ENCODE measurements at regions not wholly inside any gene's neighbourhood (a gene's known extent, or its start where the extent isn't known, plus 50 kb on each side); places are given as distances from the start of the nearest gene placed in this dataset.
"Not testable (repeated sequence)": the region's sequence is repeated elsewhere in the genome, so short reads cannot be mapped to it uniquely, and the experiment has no call there.

- H3K4me1 ChIP-seq (ENCODE audit: control insufficient read depth in 2 of 2, insufficient read depth in 2 of 2, low read length in 2 of 2); H3K4me3 ChIP-seq (ENCODE audit: low read length); CTCF ChIA-PET; H3K27ac ChIP-seq (ENCODE audit: low read depth, low read length); H3K4me3 Mint-ChIP-seq; H3K36me3 ChIP-seq (ENCODE audit: control insufficient read depth in 2 of 3, insufficient read depth in 3 of 3, low read length in 3 of 3); ATAC-seq; intact Hi-C loops (cut with micrococcal nuclease); H3K4me1 Mint-ChIP-seq; H3K27ac Mint-ChIP-seq; H3K27me3 Mint-ChIP-seq; POLR2A ChIA-PET; H3K9me3 ChIP-seq (ENCODE audit: control insufficient read depth in 2 of 3, low read length in 3 of 3); H3K27me3 ChIP-seq (ENCODE audit: control insufficient read depth in 2 of 2, insufficient read depth in 2 of 2, low read length in 2 of 2); DNase-seq: not testable (repeated sequence)
- Mint-ChIP-seq H3K36me3 (peaks cover 3 to 24% (median 4%) of the 10 kb centered on the region in 5 donors), H3K9me3 (peaks cover 4 to 32% (median 12%) of the 10 kb centered on the region in 11 donors)
Observed at GRCh38 chr16:17049109-17049508, 421.7 kb downstream of the XYLT1 start.

- Mint-ChIP-seq H3K9me3 (peaks cover 4 to 36% (median 12%) of the 10 kb centered on the region in 11 donors), H3K27ac (no peak overlapping the region), H3K36me3 (peaks cover 3 to 24% (median 4%) of the 10 kb centered on the region in 5 donors), H3K27me3 (peaks cover 0 to 10% (median 0%) of the 10 kb centered on the region in 5 donors), H3K4me1 (peaks cover 0 to 7% (median 0%) of the 10 kb centered on the region in 7 donors), H3K4me3 (no peak overlapping the region)
- Histone ChIP-seq H3K4me3 (ENCODE audit: low read length) (no peak overlapping the region), H3K27ac (ENCODE audit: low read depth, low read length) (no peak overlapping the region), H3K4me1 (ENCODE audit: control insufficient read depth in 2 of 2, insufficient read depth in 2 of 2, low read length in 2 of 2) (no peaks in the 10 kb centered on the region), H3K36me3 (ENCODE audit: control insufficient read depth in 2 of 3, insufficient read depth in 3 of 3, low read length in 3 of 3) (no peaks in the 10 kb centered on the region), H3K27me3 (ENCODE audit: control insufficient read depth in 2 of 2, insufficient read depth in 2 of 2, low read length in 2 of 2) (no peaks in the 10 kb centered on the region), H3K9me3 (ENCODE audit: control insufficient read depth in 2 of 3, low read length in 3 of 3) (no peaks in the 10 kb centered on the region)
- POLR2A ChIA-PET = no interaction called here
- ATAC-seq (no peak), DNase-seq (no peak)
- intact Hi-C loops (cut with micrococcal nuclease) = no loop called here
- CTCF ChIA-PET = no interaction called here
Observed at GRCh38 chr16:17050468-17050867, 420.3 kb downstream of the XYLT1 start.
